Activated naive CD4-positive, alpha-beta T cell treated with anti-CD3 and anti-CD28 coated beads, Interleukin-2, amount 10 ng/mL, durations not matched to agents 7 days and 5 days (primary cell): ENCODE measurements at regions not wholly inside any gene's neighbourhood (a gene's known extent, or its start where the extent isn't known, plus 50 kb on each side); places are given as distances from the start of the nearest gene placed in this dataset.
"Not testable (repeated sequence)": the region's sequence is repeated elsewhere in the genome, so short reads cannot be mapped to it uniquely, and the experiment has no call there.

ENCODE experiments used
- CTCF ChIA-PET: fragments of 350-600 bp; sonication (Branson Sonifier 250); formaldehyde crosslinking; loops from one replicate; lab custom pipeline; 2021; ENCODE audit warnings: antibody characterized with exemption; lab: Charles Lee
- DNase-seq: peaks from one replicate; pipeline ENCODE4 v3.0.0-alpha.2; 2020
- H3K27ac Mint-ChIP-seq: one replicate; pipeline ENCODE4 v1.8.0; 2021; ENCODE audit warnings: mild to moderate bottlenecking, moderate library complexity, mixed read lengths
- H3K27me3 Mint-ChIP-seq: one replicate; pipeline ENCODE4 v1.8.0; 2021; ENCODE audit warnings: mild to moderate bottlenecking, mixed read lengths
- H3K36me3 Mint-ChIP-seq: one replicate; pipeline ENCODE4 v1.8.0; 2021; ENCODE audit warnings: mixed read lengths
- H3K4me1 Mint-ChIP-seq: one replicate; pipeline ENCODE4 v1.8.0; 2021; ENCODE audit warnings: mixed read lengths
- H3K4me3 Mint-ChIP-seq: one replicate; pipeline ENCODE4 v1.8.0; 2021; ENCODE audit warnings: mild to moderate bottlenecking, moderate library complexity, mixed read lengths
- H3K9me3 Mint-ChIP-seq: one replicate; pipeline ENCODE4 v1.8.0; 2021; ENCODE audit warnings: mixed read lengths

DNA sequence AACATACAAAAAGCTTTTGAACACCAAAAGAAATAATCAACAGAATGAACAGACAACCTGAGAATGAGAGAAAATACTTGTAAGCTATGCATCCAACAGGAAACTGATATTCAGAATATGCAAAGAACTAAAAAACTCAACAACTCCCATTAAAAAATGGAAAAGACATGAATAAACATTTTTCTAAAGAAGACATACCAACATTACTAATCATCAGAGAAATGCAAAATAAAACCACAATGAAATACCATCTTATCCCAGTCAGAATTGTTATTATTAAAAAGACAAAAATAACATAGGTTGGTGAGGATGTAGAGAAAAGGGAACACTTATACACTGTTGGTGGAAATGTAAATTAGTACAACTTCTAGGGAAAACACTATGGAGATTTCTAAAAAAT lies 1161.9 kb downstream of the PCDH19 start:
- no peak for DNase-seq
- Mint-ChIP-seq H3K4me3 (no peak overlapping the region), H3K9me3 (peaks cover 2% of the 10 kb centered on the region), H3K27me3 (no peaks in the 10 kb centered on the region), H3K27ac (no peak overlapping the region), H3K4me1 (no peaks in the 10 kb centered on the region), H3K36me3 (no peaks in the 10 kb centered on the region)
- CTCF ChIA-PET: no interaction called here

DNA sequence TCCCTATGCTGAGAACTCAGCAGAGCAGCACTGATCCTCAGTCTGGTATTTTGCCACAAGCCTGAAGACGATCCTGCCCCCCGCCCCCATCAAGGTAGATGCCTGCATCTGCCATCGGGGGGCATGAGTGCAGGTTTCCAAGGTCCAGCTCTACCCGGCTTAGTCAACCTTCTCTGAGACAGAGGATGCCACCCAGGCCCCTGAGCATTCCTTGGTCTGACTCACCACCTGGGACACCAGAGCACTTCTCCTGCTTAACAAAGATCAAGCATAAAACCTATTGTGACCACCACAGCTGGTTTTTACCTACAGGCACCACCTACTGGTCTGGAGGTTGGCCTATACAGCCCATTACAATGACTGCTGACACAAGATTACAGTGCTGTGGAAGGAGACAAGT lies 1168.1 kb downstream of the PCDH19 start:
- CTCF ChIA-PET: no interaction called here
- no peaks in the 10 kb centered on the region for H3K36me3 Mint-ChIP-seq
- no peaks in the 10 kb centered on the region for H3K4me1 Mint-ChIP-seq

DNA sequence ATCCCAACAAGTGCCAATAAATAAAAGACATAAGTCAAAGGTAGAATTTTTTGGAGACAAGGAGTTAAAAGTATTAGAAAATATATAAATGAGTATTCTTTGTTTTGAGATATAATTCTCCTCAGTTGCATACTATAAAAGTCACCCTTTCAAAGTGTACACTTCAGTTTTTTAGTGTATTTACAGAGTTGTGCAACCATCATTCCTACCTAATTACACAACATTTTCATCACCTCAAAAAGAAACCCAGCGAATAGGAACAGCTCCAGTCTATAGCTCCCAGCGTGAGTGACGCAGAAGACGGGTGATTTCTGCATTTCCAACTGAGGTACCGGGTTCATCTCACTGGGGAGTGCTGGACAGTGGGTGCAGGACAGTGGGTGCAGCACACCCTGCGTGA lies 1175.7 kb downstream of the PCDH19 start:
- DNase-seq, H3K4me1 Mint-ChIP-seq, H3K36me3 Mint-ChIP-seq, H3K9me3 Mint-ChIP-seq, H3K27me3 Mint-ChIP-seq, H3K4me3 Mint-ChIP-seq, CTCF ChIA-PET, H3K27ac Mint-ChIP-seq: not testable (repeated sequence)

More for the DNA sequence above, 1168.1 kb downstream of the PCDH19 start:
- Mint-ChIP-seq H3K27me3 (no peaks in the 10 kb centered on the region), H3K9me3 (no peaks in the 10 kb centered on the region), H3K27ac (no peak overlapping the region), H3K4me3 (no peak overlapping the region)
- DNase-seq: no peak

DNA sequence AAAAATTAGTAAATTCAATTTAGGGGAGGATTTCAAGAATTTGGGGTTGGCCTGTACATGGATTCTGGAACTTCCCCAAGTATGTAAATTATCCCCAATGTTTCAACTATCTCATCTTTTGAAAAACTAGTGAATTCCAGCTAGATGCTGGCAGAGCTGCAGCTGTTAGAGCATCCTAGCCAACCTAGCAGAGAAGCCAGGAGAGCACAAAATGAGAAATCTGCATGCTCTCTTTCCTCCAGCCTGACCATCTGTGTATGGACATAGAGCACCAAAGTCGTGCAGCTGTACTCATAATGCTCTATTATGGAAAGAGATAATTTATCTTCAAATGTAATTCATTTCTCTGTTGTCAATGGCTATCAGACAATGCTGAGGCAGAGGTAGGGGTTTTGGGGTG lies 1217.7 kb downstream of the PCDH19 start:
- no peaks in the 10 kb centered on the region for H3K36me3 Mint-ChIP-seq
- CTCF ChIA-PET: no interaction called here
- no peak for DNase-seq
- no peak overlapping the region for H3K27ac Mint-ChIP-seq
- peaks cover 1% of the 10 kb centered on the region for H3K9me3 Mint-ChIP-seq
- H3K27me3 Mint-ChIP-seq: no peaks in the 10 kb centered on the region
- H3K4me3 Mint-ChIP-seq: no peak overlapping the region
- H3K4me1 Mint-ChIP-seq: no peaks in the 10 kb centered on the region

DNA sequence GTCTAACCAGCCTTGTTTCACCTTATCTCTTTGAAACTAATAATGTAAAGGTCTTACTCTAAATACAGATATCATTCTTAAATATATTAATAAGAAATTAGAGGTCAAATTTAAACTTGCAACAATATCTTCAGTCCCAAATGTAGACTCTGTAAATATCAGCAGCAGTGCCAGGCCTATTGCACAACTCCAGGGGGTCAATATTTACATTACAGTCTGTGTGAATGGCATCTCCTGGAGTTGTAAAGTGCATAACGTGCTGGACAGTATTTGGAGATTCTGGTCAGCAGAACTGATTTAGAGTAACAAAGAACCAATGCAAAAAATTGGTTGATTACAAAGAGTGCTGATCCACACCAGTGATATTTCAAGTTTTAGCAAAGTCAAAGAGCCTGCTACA lies 1225.9 kb downstream of the PCDH19 start:
- H3K9me3 Mint-ChIP-seq: no peaks in the 10 kb centered on the region
- H3K27ac Mint-ChIP-seq: no peak overlapping the region
- DNase-seq: no peak
- H3K36me3 Mint-ChIP-seq: no peaks in the 10 kb centered on the region
- CTCF ChIA-PET: no interaction called here
- no peaks in the 10 kb centered on the region for H3K4me1 Mint-ChIP-seq
- H3K27me3 Mint-ChIP-seq: no peaks in the 10 kb centered on the region
- no peak overlapping the region for H3K4me3 Mint-ChIP-seq

DNA sequence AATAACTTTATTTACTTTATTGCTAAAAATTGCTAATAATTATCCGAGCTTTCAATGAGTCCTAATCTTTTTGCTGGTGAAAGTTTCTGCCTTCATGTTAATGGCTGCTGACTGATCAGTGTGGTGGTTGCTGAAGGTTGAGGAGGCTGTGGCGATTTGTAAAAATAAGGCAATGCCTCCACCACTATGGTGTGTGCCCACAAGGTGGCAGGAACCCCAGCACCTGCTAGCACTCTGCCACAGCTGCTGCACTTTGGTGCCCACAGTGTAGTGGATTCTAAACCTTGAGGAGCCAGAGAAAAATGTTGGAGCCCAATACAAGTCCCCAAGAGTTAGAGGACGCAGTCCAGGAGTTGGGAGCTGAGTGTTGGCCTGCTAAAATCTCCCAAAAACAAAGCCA lies 1237.1 kb downstream of the PCDH19 start:
- no peak for DNase-seq
- no peaks in the 10 kb centered on the region for H3K27me3 Mint-ChIP-seq
- H3K9me3 Mint-ChIP-seq: peaks cover 4% of the 10 kb centered on the region
- CTCF ChIA-PET: no interaction called here
- no peak overlapping the region for H3K4me3 Mint-ChIP-seq
- no peaks in the 10 kb centered on the region for H3K36me3 Mint-ChIP-seq
- no peaks in the 10 kb centered on the region for H3K4me1 Mint-ChIP-seq
- H3K27ac Mint-ChIP-seq: no peak overlapping the region

DNA sequence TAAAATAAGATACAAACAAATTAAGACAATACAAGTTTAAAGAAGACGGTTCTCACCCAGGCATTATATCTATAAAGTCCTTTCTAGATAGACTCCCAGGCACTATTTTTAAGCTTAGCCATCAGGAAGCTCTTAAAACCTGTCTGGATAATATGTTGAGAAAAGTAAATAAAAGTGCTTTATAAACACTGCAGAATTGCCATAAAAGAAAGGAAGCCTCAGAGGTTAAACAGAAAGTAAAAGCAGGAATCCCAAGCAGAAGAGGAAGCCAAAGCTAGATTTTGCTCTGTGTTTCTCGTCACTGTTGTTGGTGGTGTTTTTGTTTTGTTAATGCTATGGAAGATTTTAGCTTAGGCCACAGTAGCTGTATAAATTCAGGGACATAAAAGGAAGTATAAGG lies 1267.3 kb downstream of the PCDH19 start:
- H3K9me3 Mint-ChIP-seq: peaks cover 4% of the 10 kb centered on the region
- CTCF ChIA-PET: no interaction called here
- no peak overlapping the region for H3K4me3 Mint-ChIP-seq
- no peaks in the 10 kb centered on the region for H3K36me3 Mint-ChIP-seq
- no peak for DNase-seq
- H3K4me1 Mint-ChIP-seq: no peaks in the 10 kb centered on the region
- no peaks in the 10 kb centered on the region for H3K27me3 Mint-ChIP-seq
- no peak overlapping the region for H3K27ac Mint-ChIP-seq

DNA sequence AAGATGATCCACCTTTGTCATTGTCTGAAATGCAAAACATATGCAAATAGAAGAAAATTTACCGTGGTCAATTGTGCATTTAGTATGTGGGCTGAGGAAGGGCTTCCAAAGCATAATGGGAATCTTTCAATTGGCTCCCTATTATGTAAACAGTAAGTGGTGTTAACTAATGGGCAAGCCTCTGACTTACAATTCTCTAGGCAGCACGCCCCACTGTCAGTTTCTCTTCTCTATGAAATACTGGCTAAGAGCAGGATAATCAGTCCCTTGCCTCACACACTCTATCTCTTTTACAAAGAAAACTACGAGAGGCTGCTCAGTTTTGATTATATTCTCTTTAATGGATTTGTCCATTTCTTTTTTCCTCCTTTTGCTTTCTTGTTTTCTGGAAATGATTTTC lies 1272.6 kb downstream of the PCDH19 start:
- Mint-ChIP-seq H3K9me3 (peaks cover 2% of the 10 kb centered on the region), H3K27ac (no peak overlapping the region), H3K27me3 (no peaks in the 10 kb centered on the region), H3K36me3 (no peaks in the 10 kb centered on the region), H3K4me1 (no peaks in the 10 kb centered on the region), H3K4me3 (no peak overlapping the region)
- CTCF ChIA-PET: no interaction called here
- DNase-seq: no peak

DNA sequence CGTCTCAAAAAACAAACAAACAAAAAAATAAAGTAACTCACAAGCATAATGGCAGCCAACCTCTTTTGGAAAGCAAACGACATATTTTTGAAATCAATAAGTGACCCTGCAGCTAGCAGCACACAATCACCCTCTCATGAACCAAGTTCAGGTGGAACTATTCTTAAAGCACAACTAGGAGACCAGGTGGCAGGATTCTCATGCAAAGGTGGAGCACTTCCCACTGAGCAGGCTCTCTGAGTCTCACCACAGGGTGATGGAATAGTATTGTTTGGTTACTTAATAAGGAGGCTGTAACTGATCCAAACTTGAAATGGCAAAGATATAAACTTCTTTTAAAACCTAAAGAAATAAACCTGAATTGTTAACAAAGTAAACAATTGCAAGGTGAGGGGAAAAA lies 1293.1 kb downstream of the PCDH19 start:
- Mint-ChIP-seq H3K9me3 (no peaks in the 10 kb centered on the region), H3K4me1 (no peaks in the 10 kb centered on the region), H3K27ac (no peak overlapping the region), H3K27me3 (no peaks in the 10 kb centered on the region), H3K4me3 (no peak overlapping the region), H3K36me3 (no peaks in the 10 kb centered on the region)
- no peak for DNase-seq
- CTCF ChIA-PET: no interaction called here

DNA sequence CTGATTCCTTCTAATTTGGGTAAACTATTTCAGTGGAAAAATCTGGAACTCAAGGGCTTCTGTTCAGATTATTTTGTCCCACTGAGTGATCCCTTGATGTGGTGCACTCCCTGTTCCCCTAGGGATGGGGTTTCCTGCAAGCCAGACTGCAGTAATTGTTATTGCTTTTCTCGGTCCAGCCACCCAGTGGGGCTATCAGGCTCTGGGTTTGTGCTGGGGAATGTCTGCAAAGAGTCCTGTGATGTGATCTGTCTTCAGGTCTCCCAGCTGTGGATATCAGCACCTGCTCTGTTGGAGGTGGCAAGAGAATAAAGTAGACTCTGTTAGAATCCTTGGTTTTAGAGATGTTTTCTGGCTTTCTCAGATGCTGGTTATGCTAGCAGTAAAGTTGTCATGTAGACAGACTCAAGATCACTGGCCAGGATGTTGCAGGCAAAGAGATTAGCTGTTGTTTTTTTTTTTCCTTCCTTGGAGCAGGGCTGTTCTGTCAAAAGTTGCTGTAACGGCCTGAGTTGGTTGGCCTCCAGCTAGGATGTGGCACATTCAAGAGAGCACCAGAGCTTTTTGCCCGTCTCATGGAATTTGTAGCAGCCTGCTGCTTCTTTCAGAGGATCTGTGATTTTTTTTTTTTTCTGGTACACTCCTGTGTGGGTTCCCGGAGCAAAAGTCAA lies 1314.0 kb downstream of the PCDH19 start:
- no peaks in the 10 kb centered on the region for H3K9me3 Mint-ChIP-seq
- no peak overlapping the region for H3K27ac Mint-ChIP-seq
- CTCF ChIA-PET: no interaction called here
- no peaks in the 10 kb centered on the region for H3K36me3 Mint-ChIP-seq
- no peak overlapping the region for H3K4me3 Mint-ChIP-seq
- H3K27me3 Mint-ChIP-seq: no peaks in the 10 kb centered on the region
- DNase-seq: no peak
- H3K4me1 Mint-ChIP-seq: no peaks in the 10 kb centered on the region

DNA sequence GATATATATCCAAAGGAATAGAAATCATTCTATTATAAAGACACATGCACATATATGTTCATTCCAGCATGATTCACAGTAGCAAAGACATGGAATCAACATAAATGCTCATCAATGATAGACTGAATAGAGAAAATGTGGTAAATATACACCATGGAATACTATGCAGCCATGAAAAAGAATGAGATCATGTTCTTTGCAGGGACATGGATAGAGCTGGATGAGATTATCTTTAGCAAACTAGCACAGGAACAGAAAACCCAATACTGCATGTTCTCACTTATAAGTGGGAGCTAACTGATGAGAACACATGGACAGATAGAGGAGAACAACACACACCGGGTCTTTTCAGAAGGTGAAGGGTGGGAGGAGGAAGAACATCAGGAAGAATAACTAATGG lies 1318.6 kb downstream of the PCDH19 start:
- Mint-ChIP-seq H3K9me3 (peaks cover 5% of the 10 kb centered on the region), H3K27ac (no peak overlapping the region), H3K36me3 (no peaks in the 10 kb centered on the region), H3K4me1 (no peaks in the 10 kb centered on the region), H3K4me3 (no peak overlapping the region), H3K27me3 (no peaks in the 10 kb centered on the region)
- CTCF ChIA-PET: no interaction called here
- DNase-seq: no peak

DNA sequence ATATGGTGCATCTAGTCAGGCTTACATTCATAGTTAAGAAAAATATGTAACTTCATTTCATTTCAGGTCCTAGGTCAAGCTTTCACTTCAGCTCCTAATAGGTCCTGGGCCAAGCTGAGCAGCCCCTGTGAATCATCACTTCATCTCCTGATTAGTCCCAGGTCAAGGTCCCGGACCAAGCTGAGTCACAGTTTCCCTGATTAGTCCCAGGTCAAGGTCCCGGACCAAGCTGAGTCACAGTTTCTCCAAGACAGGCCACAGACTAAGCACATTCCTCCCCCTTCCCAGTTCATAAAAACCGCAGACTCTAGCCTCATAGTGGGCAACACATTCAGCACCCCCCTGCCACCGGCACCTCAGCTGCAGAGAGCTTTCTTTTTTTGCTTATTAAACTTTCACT lies 1331.8 kb downstream of the PCDH19 start:
- DNase-seq: no peak
- H3K4me1 Mint-ChIP-seq: no peaks in the 10 kb centered on the region
- H3K27me3 Mint-ChIP-seq: no peaks in the 10 kb centered on the region
- H3K36me3 Mint-ChIP-seq: no peaks in the 10 kb centered on the region
- H3K4me3 Mint-ChIP-seq: no peak overlapping the region
- H3K9me3 Mint-ChIP-seq: no peaks in the 10 kb centered on the region
- H3K27ac Mint-ChIP-seq: no peak overlapping the region
- CTCF ChIA-PET: no interaction called here

DNA sequence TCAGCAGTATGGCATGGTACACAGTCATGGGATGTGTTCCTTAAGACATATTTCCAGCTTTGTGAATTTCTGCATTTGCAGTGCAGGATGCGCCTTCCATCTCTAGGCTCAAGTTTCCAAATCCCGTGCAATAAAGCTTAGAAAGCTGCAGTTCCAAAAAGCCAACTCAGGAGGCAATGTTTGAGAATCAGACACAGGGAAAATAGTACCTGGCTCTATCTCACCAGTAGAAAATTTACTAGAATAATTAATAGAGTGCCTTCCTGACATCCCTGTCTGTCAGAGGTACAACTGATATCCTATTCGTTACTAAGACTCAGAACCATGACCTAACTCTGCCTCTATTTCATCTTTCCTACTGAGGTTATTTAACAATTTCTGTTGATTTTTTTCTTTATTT lies 1333.0 kb downstream of the PCDH19 start:
- Mint-ChIP-seq H3K27ac (no peak overlapping the region), H3K27me3 (no peaks in the 10 kb centered on the region), H3K36me3 (no peaks in the 10 kb centered on the region), H3K9me3 (no peaks in the 10 kb centered on the region), H3K4me1 (no peaks in the 10 kb centered on the region), H3K4me3 (no peak overlapping the region)
- CTCF ChIA-PET: no interaction called here
- DNase-seq: no peak

DNA sequence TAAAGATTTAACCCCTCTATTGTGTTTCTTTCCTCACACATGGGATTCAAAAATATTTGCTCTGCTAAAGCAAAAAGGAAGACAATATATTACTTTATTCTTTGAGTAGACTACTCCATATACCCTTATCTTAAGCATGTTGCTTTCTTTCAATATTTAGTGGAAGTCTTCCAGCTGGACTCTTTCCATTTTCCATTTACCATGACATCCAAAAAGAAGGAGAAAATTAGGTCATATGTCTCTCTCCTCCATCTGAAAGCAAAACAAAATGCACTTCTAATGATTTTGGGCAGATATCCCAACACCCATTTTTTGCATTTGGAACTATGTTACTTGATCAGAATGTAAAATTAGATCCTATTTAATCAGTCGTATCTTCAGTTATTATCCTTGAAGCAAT lies 1336.5 kb downstream of the PCDH19 start:
- Mint-ChIP-seq H3K36me3 (no peaks in the 10 kb centered on the region), H3K9me3 (no peaks in the 10 kb centered on the region), H3K27ac (no peak overlapping the region), H3K4me3 (no peak overlapping the region), H3K4me1 (no peaks in the 10 kb centered on the region), H3K27me3 (no peaks in the 10 kb centered on the region)
- CTCF ChIA-PET: no interaction called here
- no peak for DNase-seq

DNA sequence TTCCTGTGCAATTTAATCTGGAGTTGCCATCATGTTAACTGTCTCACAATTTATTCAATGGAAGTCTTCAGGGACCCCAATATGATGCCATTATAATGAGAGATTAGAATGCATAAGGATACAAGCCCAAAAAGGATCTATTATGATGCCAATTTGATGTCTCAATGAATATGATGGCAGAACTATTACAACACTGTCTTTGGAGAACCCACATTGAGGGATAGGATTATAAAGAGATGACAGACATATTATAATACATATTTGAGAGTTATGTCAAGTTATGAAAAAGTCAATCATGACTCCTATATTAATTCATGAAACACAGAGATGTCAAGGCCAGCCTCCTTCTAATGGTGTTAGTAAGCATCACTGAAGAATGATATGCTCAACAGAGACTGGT lies 1358.4 kb downstream of the PCDH19 start:
- DNase-seq: no peak
- Mint-ChIP-seq H3K27ac (no peak overlapping the region), H3K36me3 (no peaks in the 10 kb centered on the region), H3K4me3 (no peak overlapping the region), H3K4me1 (no peaks in the 10 kb centered on the region), H3K9me3 (peaks cover 2% of the 10 kb centered on the region), H3K27me3 (no peaks in the 10 kb centered on the region)
- CTCF ChIA-PET: no interaction called here
